ENCODE measurements at regions not wholly inside any gene's neighbourhood (a gene's known extent, or its start where the extent isn't known, plus 50 kb on each side); places are given as distances from the start of the nearest gene placed in this dataset.
"Not testable (repeated sequence)": the region's sequence is repeated elsewhere in the genome, so short reads cannot be mapped to it uniquely, and the experiment has no call there.

DNA sequence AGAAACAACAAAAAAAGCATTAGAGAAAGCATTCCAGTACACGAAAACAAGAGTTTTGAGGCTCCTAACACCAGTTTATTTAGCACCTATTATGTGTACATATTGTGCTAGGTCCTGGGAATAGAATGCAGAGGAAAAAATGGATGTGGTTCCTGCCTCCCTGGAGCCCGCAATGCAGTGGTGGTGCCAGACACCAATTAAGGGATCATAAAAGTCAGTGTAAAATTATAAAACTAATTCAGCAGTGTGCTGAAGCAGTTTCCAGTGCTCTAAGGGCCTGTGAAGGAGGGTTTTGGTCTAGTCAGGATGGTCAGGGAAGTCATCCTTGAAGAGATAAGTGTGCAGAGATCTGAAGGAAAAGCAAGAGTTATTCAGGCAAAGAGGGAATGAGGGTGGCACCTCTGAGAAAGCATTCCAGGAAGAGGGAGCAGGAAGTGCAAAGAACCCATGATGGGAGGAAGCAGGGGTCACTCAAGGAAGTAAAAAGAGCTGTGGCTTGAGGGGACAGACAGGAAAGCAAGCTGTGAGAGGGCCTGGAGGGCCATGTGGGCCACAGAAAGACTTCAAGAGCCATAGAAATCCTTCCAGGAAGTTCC is 65.2 kb upstream of the IFNLR1 start:
- no peak overlapping the region for H3K9ac ChIP-seq (ENCODE audit: low read depth, low read length)
- no peaks in the 10 kb centered on the region for H3K36me3 ChIP-seq (ENCODE audit: insufficient read depth, low read length)
- no peak overlapping the region for H3K4me2 ChIP-seq (ENCODE audit: low read length)
- no peaks in the 10 kb centered on the region for H3K9me3 ChIP-seq (replicated peaks; ENCODE audit: low read length)
- H3K4me3 ChIP-seq (ENCODE audit: low read length) = no peak overlapping the region
- H3K4me1 ChIP-seq (ENCODE audit: control insufficient read depth, insufficient read depth, low read length) = peaks cover 13% of the 10 kb centered on the region
- H3K27me3 ChIP-seq (ENCODE audit: control insufficient read depth, insufficient read depth, low read length) = peaks cover 14% of the 10 kb centered on the region

DNA sequence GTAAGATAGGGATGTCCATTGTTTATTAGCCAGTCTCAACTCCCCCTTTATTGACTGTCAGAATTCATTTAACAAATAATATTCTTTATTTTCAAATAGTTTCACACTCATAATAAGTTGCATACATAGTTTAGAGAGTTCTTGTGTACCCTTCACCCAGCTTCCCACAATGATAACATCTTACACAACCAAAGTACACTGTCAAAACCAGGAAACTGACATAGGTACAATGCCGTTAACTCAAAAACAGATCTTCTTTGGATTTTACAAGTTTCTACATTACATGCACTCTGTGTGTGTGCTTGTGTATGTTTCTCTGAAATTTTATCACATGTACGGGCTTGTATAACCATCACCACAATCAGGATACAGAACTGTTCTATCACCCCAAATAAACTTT is 64.4 kb upstream of the IFNLR1 start:
- Histone ChIP-seq H3K36me3 (ENCODE audit: insufficient read depth, low read length) (no peaks in the 10 kb centered on the region), H3K9me3 (replicated peaks; ENCODE audit: low read length) (no peaks in the 10 kb centered on the region), H3K27me3 (ENCODE audit: control insufficient read depth, insufficient read depth, low read length) (peaks cover 9% of the 10 kb centered on the region), H3K4me2 (ENCODE audit: low read length) (no peak overlapping the region), H3K9ac (ENCODE audit: low read depth, low read length) (no peak overlapping the region), H3K4me1 (ENCODE audit: control insufficient read depth, insufficient read depth, low read length) (peaks cover 13% of the 10 kb centered on the region), H3K4me3 (ENCODE audit: low read length) (no peak overlapping the region)

DNA sequence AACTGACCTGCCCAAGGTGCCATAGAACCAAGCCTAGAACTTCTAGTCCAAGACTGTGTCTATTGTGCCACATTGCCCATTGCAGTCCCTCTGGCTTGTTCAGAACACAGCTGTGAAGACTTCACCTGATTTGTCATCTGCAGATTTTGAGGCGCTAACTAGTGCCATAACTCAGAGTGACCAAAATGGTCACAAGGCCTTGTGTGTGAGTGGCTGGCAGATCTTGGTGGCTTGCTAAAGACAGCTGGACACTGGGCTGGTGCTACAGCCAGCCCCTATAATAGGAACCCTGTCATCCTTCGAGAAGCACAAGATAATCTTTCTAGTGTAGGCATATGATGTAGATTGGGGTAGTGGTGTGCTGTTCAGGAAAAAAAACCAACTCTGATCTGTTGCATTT is 63.7 kb upstream of the IFNLR1 start:
- no peak overlapping the region for H3K4me3 ChIP-seq (ENCODE audit: low read length)
- no peak overlapping the region for H3K4me2 ChIP-seq (ENCODE audit: low read length)
- H3K36me3 ChIP-seq (ENCODE audit: insufficient read depth, low read length) = no peaks in the 10 kb centered on the region
- H3K4me1 ChIP-seq (ENCODE audit: control insufficient read depth, insufficient read depth, low read length) = peaks cover 13% of the 10 kb centered on the region
- no peak overlapping the region for H3K9ac ChIP-seq (ENCODE audit: low read depth, low read length)
- H3K9me3 ChIP-seq (replicated peaks; ENCODE audit: low read length) = no peaks in the 10 kb centered on the region
- peaks cover 4% of the 10 kb centered on the region for H3K27me3 ChIP-seq (ENCODE audit: control insufficient read depth, insufficient read depth, low read length)

DNA sequence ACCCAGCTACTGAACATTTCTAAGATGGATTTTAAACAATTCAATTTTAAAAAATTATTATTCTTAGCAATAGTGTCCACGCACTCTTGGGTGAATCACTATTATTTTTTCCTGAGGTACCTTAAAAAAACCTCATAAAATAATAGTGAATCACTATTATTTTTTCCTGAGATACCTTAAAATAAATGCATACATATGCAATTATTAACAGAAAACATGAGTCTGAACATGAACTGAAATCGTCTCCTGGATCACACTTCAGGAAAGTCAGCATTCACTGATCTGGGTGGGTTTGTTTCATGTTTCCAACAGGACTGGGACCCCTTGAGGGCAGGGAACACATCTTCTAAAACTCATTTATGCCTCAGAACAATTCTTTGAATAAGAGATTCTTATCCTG is 63.1 kb upstream of the IFNLR1 start:
- peaks cover under 1% of the 10 kb centered on the region for H3K27me3 ChIP-seq (ENCODE audit: control insufficient read depth, insufficient read depth, low read length)
- peaks cover 13% of the 10 kb centered on the region for H3K4me1 ChIP-seq (ENCODE audit: control insufficient read depth, insufficient read depth, low read length)
- no peaks in the 10 kb centered on the region for H3K36me3 ChIP-seq (ENCODE audit: insufficient read depth, low read length)
- peak overlapping the region; percentile 23 for H3K4me2 ChIP-seq (ENCODE audit: low read length)
- H3K4me3 ChIP-seq (ENCODE audit: low read length) = no peak overlapping the region
- H3K9me3 ChIP-seq (replicated peaks; ENCODE audit: low read length) = no peaks in the 10 kb centered on the region
- no peak overlapping the region for H3K9ac ChIP-seq (ENCODE audit: low read depth, low read length)

DNA sequence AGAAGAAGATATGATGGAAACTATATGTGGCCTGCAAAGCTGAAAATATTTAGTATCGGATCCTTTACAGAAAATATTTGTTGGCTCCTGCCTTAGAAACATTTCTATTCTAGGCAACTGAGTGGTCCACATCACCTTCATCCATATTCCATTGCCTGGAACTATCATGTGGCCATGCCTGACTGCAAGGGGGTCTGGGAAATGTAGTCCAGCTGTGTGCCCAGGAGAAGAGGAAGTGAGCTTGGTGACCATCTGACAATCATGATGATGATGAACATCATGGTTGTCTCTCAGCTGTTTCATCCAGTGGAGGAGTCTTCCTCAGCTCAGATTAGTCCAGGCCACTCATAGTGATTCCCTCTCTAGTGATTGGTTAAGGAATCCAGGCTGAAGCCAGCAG is 61.8 kb upstream of the IFNLR1 start:
- Histone ChIP-seq H3K9me3 (replicated peaks; ENCODE audit: low read length) (no peaks in the 10 kb centered on the region), H3K36me3 (ENCODE audit: insufficient read depth, low read length) (no peaks in the 10 kb centered on the region), H3K4me1 (ENCODE audit: control insufficient read depth, insufficient read depth, low read length) (peaks cover 13% of the 10 kb centered on the region), H3K27me3 (ENCODE audit: control insufficient read depth, insufficient read depth, low read length) (peaks cover 3% of the 10 kb centered on the region), H3K9ac (ENCODE audit: low read depth, low read length) (no peak overlapping the region), H3K4me3 (ENCODE audit: low read length) (no peak overlapping the region), H3K4me2 (ENCODE audit: low read length) (no peak overlapping the region)

DNA sequence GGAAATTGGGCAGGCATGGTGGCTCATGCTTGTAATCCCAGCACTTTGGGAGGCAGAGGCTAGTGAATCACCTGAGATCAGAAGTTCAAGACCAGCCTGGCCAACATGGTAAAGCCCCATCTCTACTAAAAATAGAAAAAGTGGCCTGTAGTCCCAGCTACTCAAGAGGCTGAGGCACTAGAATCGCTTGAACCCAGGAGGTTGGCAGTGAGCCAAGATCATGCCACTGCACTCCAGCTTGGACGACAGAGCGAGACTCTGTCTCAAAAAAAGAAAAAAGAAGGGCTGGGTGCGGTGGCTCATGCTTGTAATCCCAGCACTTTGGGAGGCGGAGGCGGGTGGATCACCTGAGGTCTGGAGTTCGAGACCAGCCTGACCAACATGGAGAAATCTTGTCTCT is 60.2 kb upstream of the IFNLR1 start:
- H3K9me3 ChIP-seq (replicated peaks; ENCODE audit: low read length); H3K36me3 ChIP-seq (ENCODE audit: insufficient read depth, low read length); H3K4me2 ChIP-seq (ENCODE audit: low read length); H3K4me3 ChIP-seq (ENCODE audit: low read length); H3K9ac ChIP-seq (ENCODE audit: low read depth, low read length); H3K27me3 ChIP-seq (ENCODE audit: control insufficient read depth, insufficient read depth, low read length): not testable (repeated sequence)
- H3K4me1 ChIP-seq (ENCODE audit: control insufficient read depth, insufficient read depth, low read length) = peaks cover 13% of the 10 kb centered on the region

DNA sequence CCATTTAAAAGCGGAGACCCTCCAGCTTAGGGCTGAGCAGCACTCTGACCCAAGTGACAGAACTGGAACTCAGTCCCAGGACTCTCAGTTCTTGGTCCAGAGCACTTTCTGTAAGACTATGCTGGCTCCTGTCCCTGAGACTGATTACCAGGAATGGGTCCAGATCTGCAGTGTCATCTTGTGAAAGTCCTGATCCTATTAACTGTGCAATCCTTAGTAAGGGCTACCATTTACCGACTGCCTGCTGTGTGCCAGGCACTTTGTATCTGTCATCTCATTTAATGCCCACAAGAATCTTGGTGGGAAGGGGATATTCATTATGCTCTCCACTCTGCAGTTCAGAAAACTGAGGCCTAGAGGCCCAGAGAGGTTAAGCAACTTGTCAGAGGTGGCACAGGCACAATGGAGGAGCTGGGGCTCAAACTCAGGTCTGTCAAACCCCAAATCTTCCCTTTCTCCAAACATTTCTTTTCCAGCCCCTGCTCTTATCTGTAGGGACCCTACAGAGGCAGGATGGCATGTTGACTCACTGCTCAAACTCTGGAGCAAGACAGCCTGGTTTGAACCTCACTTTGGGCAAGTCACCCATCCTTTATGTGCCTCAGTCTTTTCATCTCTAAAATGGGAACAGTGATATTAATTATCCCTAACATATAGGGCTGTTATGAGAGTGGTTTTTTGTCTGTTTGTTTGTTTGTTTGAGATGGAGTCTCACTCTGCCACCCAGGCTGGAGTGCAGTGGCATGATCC is 57.6 kb upstream of the IFNLR1 start:
- no peaks in the 10 kb centered on the region for H3K9me3 ChIP-seq (replicated peaks; ENCODE audit: low read length)
- H3K9ac ChIP-seq (ENCODE audit: low read depth, low read length) = no peak overlapping the region
- no peak overlapping the region for H3K4me3 ChIP-seq (ENCODE audit: low read length)
- H3K4me2 ChIP-seq (ENCODE audit: low read length) = no peak overlapping the region
- peaks cover 3% of the 10 kb centered on the region for H3K27me3 ChIP-seq (ENCODE audit: control insufficient read depth, insufficient read depth, low read length)
- no peaks in the 10 kb centered on the region for H3K36me3 ChIP-seq (ENCODE audit: insufficient read depth, low read length)
- H3K4me1 ChIP-seq (ENCODE audit: control insufficient read depth, insufficient read depth, low read length) = peaks cover 2% of the 10 kb centered on the region

DNA sequence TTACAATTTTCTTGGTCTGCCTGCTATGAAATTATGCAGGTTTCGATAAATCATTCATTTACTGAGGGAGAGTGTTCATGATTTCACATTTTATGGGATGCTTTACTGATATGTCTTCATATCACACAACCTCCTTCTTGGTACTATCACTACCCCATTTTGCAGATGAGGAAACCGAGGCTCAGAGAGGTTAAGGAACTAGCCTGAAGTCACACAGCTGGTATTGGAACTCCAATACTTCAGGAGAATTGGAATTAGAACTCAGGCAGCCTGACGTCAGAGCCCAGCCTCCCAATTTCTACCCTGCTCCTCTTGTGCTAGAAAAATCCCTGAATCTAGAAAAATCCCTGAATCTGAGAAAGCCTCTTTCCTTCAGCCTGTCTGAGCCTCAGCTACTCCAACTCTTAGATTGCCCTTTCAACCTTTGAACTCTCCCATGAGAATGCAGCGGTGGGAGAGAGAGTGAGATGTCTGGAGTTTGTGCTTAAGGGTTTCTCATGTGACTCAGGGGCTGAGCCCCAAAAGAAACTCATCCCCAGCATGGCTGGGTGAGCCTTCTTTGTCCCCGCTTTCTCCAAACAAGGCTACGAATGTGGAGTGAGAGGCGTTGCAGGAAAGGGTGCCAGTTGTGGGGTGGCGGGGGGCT is 50.8 kb upstream of the IFNLR1 start:
- Histone ChIP-seq H3K9me3 (replicated peaks; ENCODE audit: low read length) (no peaks in the 10 kb centered on the region), H3K4me1 (ENCODE audit: control insufficient read depth, insufficient read depth, low read length) (peaks cover 26% of the 10 kb centered on the region), H3K36me3 (ENCODE audit: insufficient read depth, low read length) (no peaks in the 10 kb centered on the region), H3K9ac (ENCODE audit: low read depth, low read length) (no peak overlapping the region), H3K4me3 (ENCODE audit: low read length) (no peak overlapping the region), H3K4me2 (ENCODE audit: low read length) (no peak overlapping the region), H3K27me3 (ENCODE audit: control insufficient read depth, insufficient read depth, low read length) (peaks cover 2% of the 10 kb centered on the region)

DNA sequence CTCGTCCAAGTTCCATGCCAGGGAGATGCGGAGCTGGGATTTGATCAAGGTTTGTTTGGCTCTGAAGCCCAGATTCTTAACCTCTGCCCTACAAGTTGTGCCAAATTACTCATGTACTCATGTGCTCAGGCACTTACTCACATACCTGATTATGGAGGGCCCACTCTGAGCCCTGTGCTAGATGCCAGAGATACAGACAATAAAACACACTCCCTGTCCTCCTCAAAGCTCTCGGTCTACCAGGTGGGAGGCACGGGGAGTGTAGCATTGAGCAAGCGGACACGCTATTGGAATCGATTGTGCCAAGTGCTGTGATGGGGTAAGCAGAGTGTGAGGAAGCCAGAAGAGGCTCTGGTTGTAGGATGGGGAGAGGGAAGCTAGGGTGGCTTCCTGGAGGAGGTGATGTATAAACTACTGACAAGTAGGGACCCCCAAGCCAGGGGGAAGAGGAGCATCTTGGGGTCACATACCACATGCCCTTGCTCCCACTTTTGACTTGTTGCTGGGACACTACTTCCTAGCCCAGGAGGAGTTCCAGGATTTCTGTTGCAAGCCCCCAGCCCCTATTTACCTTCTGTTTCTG is 49.8 kb upstream of the IFNLR1 start:
- H3K9ac ChIP-seq (ENCODE audit: low read depth, low read length) = no peak overlapping the region

More for the DNA sequence above, 49.8 kb upstream of the IFNLR1 start:
- peak overlapping the region; percentile 1 for H3K4me2 ChIP-seq (ENCODE audit: low read length)
- peaks cover 6% of the 10 kb centered on the region for H3K27me3 ChIP-seq (ENCODE audit: control insufficient read depth, insufficient read depth, low read length)
- H3K36me3 ChIP-seq (ENCODE audit: insufficient read depth, low read length) = no peaks in the 10 kb centered on the region
- H3K9me3 ChIP-seq (replicated peaks; ENCODE audit: low read length) = no peaks in the 10 kb centered on the region
- no peak overlapping the region for H3K4me3 ChIP-seq (ENCODE audit: low read length)
- H3K4me1 ChIP-seq (ENCODE audit: control insufficient read depth, insufficient read depth, low read length) = peaks cover 26% of the 10 kb centered on the region
